HG02840 (cell line): ENCODE measurements at regions not wholly inside any gene's neighbourhood (a gene's known extent, or its start where the extent isn't known, plus 50 kb on each side); places are given as distances from the start of the nearest gene placed in this dataset.
"Not testable (repeated sequence)": the region's sequence is repeated elsewhere in the genome, so short reads cannot be mapped to it uniquely, and the experiment has no call there.

Experiments
- ATAC-seq: cut with Tn5 transposase; IDR thresholded peaks from one replicate; pipeline ENCODE4 v1.9.1; 2021; ENCODE audit warnings: mild to moderate bottlenecking, moderate library complexity, moderate number of reproducible peaks; ENCODE audit not compliant: unreplicated experiment, low FRiP score

- not testable (repeated sequence) for ATAC-seq
Observed at GRCh38 chrX:23458957-23459356, 124.3 kb downstream of the PTCHD1 start.

GRCh38 chrX:23465105-23465791 is 130.6 kb downstream of the PTCHD1 start:
- ATAC-seq = no peak

GRCh38 chrX:23465985-23466384 is 131.3 kb downstream of the PTCHD1 start:
- no peak for ATAC-seq

DNA sequence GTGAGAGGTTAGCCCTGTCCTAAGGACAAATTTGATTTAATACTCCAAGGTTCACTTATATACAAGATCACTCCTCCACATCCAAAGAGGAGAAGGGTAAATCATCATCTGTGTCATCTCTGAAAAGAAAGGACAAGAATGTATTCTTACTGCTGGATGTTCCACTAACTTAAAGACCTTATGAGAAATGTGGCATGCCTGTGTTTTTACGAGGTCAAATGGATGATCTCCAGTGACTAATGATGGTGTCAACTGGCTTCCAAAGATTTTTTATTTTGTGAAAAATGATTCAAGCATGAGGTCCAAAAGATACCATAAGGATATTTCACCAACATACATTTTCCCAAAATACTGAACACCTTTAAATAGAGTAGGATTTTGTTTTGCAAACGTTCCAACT is 143.4 kb downstream of the PTCHD1 start:
- ATAC-seq = no peak

- ATAC-seq = no peak
Observed at GRCh38 chrX:23478561-23478960, 143.9 kb downstream of the PTCHD1 start.

GRCh38 chrX:23482561-23482960 is 147.9 kb downstream of the PTCHD1 start:
- no peak for ATAC-seq

- no peak for ATAC-seq
Observed at GRCh38 chrX:23483396-23483795, 148.7 kb downstream of the PTCHD1 start.

GRCh38 chrX:23493941-23494374 is 159.3 kb downstream of the PTCHD1 start:
- no peak for ATAC-seq

DNA sequence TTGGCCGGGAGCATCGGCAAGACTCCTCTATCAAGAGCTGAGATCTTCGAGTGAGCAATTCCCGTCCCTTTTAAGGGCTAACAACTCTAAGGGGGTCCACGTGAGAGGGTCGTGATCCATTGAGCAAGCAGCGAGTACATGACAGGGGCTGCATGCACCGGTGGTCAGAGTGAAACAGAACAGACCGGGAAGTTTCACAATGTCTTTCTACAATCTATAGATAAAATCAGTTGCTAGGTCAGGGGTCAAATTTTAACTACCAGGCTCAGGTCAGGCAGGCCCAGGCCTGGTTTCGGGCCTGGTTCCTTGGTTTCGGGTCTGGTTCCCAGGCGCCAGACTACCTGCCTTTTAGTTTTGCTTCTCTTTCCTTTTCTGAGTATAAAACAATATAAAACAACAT is 160.1 kb downstream of the PTCHD1 start:
- no peak for ATAC-seq

GRCh38 chrX:23497919-23498318 is 163.3 kb downstream of the PTCHD1 start:
- peak; percentile 51 for ATAC-seq

DNA sequence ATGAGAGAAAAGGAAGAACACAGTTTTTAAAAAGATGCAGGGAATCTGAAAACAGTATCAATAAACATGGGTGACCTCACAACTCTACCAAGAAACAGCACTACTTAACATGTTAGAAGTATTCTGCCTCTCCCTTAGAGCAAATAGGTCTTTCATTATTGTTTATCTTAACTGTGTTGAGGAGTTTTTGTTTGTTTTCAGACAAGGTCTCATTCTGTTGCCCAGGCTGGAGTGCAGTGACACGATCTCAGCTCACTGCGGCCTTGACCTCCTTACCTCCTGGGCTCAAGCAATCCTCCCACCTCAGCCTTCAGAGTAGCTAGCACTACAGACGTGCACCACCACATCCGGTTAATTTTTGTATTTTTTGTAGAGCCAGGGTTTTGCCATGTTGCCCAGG is 165.3 kb upstream of the PRDX4 start:
- ATAC-seq = no peak

GRCh38 chrX:23503835-23504539 is 163.3 kb upstream of the PRDX4 start:
- ATAC-seq = no peak

GRCh38 chrX:23504540-23504884 is 162.8 kb upstream of the PRDX4 start:
- ATAC-seq = no peak

DNA sequence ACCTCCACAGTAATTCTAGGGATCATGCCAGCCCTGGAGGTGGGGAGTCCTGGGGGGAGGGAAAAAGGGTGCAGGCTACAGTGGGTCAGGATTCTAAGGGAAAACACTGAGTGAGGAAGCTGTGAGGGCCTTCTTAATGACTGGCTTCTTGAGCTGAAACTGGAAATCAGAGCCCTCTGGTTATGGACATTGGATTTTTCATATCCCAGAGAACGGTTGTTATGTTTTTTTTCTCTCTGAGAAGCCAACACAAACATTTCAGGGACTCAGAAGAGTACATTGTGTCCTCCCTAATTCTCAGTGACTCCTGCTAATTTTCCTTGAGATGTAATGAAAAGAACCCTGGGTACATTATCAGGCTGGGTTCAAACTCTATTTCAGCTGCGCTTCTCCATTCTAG is 162.4 kb upstream of the PRDX4 start:
- ATAC-seq = no peak

DNA sequence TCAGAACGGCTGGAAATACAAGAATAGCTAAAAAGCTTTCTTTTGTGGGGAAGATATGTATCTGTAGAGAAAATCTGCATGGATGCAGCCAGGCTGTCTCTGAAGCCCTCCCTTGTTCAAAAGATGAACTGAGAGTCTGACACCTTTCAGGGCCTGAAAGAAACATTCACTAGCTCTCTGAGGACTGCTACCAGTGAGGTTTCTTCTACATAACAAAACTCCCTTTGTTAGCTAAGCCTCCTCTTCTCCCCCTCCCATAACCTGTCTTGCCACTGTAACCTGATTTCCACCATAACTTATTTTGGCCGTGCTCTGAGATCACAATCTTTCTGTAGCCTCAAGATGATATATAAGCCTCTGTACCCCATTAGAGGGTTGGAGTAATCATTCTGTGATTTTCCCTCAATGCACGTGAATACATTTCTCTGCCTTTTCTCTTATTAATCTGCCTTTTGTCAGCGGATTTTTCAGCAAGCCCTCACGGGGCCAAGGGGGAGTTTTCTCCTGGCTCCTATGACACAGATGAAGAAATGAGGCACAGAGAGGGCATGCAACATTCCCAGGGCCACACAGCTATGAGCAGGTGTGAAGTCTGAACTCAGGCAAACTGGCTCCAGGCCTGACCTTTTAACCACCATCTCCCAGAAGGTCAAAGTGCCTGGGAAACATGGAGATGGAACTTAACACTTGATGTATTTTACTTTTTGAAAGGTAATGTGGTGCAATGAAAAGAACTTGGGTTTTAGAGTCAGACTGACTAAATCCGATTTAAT is 161.6 kb upstream of the PRDX4 start:
- ATAC-seq = no peak

- no peak for ATAC-seq
Observed at GRCh38 chrX:23509256-23509655, 158.0 kb upstream of the PRDX4 start.

DNA sequence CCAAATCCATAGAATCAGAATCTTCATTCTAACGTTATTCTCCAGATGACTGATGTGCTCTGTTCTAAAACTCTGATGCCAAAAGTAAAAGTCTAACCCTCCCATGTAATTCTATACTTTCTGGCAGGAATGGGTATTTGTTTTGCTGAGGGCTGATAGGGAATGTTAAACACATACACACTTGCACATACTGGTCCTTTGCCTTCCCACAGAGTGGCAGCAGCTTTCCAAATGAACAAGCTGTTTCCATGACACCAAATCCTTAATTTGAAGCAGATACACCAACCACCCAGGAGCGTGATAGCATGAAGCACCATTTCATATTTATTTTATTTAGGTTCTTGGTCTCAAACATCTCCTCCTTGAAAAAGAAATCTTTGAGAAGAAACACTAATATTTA is 155.5 kb upstream of the PRDX4 start:
- ATAC-seq = no peak

DNA sequence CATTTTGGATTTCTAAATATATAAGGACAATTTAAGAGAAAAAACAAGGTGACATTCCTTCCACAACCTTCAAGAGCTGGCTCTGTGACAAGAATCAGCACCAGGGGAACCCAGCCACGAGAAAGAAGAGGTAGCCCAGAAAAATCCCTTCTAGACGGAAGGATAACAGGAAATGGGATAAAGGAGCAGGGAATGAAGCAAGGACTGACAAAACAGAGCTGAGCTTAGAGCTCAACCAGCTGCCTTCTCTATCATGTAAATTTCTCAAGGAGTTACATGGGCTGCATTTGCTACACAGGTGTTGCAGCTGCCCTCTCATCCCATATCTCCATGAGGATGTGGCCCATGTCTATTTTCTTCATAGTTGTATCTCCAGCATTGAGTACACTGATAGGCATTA is 154.2 kb upstream of the PRDX4 start:
- no peak for ATAC-seq

GRCh38 chrX:23514082-23514481 is 153.2 kb upstream of the PRDX4 start:
- no peak for ATAC-seq

DNA sequence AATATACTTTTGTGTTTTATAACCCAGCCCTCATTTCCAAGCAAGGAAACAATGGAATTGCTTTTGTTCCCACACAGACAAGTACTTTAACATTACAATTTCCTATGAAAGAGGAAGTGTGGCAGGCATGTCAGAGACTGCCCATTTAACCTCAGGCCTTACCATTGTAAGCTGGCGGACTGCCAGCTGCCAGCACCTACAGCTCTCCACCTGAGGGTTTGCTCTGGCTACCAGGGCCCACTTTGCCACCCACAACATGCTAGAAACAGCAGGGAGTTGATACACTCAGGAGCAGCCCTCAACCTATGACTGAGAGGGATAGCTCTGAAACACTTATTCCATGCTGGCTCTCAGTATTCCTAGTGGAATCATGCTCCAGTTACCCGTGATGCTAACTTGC is 152.3 kb upstream of the PRDX4 start:
- no peak for ATAC-seq

DNA sequence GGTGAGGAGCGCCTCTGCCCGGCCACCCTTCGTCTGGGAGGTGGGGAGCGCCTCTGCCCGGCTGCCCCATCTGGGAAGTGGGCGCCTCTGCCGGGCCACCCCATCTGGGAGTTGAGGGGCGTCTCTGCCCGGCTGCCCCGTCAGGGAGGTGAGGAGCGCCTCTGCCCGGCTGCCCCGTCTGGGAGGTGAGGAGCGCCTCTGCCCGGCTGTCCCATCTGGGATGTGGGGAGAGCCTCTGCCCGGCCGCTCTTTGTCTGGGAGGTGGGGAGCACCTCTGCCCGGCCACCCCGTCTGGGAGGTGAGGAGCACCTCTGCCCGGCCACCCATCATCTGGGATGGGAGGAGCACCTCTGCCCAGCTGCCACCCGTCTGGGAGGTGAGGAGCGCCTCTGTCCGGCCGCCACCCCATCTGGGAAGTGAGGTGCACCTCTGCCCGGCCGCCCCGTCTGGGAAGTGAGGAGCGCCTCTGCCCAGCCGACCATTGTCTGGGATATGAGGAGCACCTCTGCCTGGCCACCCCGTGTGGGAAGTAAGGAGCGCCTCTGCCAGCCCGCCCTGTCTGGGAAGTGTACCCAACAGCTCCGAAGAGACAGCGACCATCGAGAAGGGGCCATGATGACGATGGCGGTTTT is 144.2 kb upstream of the PRDX4 start:
- ATAC-seq = not testable (repeated sequence)
